Cardiac muscle cell (in vitro differentiated cells and primary cell): ENCODE measurements at regions not wholly inside any gene's neighbourhood (a gene's known extent, or its start where the extent isn't known, plus 50 kb on each side); places are given as distances from the start of the nearest gene placed in this dataset.
"Not testable (repeated sequence)": the region's sequence is repeated elsewhere in the genome, so short reads cannot be mapped to it uniquely, and the experiment has no call there.

Source experiments
- DNase-seq, 2 donors: peaks; one replicate each; pipeline versions ENCODE4 v3.0.0 to v3.0.0-alpha.2; 2010 to 2017; ENCODE audit warnings: low read depth in 1 of 2, low spot score in 1 of 2
- H3K27ac ChIP-seq: fragments of 200-600 bp; sonication (generic); 2 replicates; pipeline ENCODE4 v1.5.1; 2016
- H3K27me3 ChIP-seq: fragments of 200-600 bp; sonication (generic); 2 replicates; pipeline ENCODE4 v1.6.0; 2016; ENCODE audit warnings: control low read depth
- H3K36me3 ChIP-seq: fragments of 200-600 bp; sonication (generic); 2 replicates; pipeline ENCODE4 v1.5.1; 2016; ENCODE audit warnings: control low read depth
- H3K4me1 ChIP-seq: fragments of 200-600 bp; sonication (generic); 2 replicates; pipeline ENCODE4 v1.8.1; 2017; ENCODE audit warnings: low read depth, mild to moderate bottlenecking, mixed run types
- H3K4me3 ChIP-seq: fragments of 200-600 bp; sonication (generic); 2 replicates; pipeline ENCODE4 v1.5.1; 2016; ENCODE audit warnings: mild to moderate bottlenecking
- H3K9me3 ChIP-seq: fragments of 200-600 bp; sonication (generic); 2 replicates; pipeline ENCODE4 v1.5.1; 2017; ENCODE audit warnings: low read depth, mild to moderate bottlenecking, control low read depth
- TF ChIP-seq, protein P1 (sequence below): IDR thresholded peaks from 2 replicates; pipeline ENCODE4 v1.5.1; 2012; ENCODE audit warnings: low read depth, mild to moderate bottlenecking, low read length

DNA sequence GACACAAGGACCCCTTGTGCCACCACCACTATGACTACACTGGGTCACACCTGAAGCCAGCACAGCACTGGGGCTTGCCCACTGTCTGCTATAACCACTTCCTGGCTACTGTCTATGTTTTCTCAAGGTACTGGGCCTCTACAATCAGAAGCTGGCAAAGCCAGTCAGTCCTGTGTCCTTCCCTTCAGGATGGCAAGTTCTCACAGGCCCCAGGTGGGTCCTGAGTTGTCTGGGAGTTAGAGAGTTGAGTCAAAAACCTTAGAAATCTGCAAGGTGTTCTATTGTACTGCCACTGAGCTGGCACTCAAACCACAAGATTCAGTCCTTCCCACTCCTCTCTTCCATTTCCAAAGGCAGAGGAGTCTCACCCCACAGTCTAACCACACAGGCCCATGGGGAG is 705.5 kb downstream of the IPMK start:
- H3K27me3 ChIP-seq: no peaks in the 10 kb centered on the region
- TF ChIP-seq, protein P1, sequence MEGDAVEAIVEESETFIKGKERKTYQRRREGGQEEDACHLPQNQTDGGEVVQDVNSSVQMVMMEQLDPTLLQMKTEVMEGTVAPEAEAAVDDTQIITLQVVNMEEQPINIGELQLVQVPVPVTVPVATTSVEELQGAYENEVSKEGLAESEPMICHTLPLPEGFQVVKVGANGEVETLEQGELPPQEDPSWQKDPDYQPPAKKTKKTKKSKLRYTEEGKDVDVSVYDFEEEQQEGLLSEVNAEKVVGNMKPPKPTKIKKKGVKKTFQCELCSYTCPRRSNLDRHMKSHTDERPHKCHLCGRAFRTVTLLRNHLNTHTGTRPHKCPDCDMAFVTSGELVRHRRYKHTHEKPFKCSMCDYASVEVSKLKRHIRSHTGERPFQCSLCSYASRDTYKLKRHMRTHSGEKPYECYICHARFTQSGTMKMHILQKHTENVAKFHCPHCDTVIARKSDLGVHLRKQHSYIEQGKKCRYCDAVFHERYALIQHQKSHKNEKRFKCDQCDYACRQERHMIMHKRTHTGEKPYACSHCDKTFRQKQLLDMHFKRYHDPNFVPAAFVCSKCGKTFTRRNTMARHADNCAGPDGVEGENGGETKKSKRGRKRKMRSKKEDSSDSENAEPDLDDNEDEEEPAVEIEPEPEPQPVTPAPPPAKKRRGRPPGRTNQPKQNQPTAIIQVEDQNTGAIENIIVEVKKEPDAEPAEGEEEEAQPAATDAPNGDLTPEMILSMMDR: no peak
- H3K9me3 ChIP-seq: no peaks in the 10 kb centered on the region
- no peak for DNase-seq
- no peak overlapping the region for H3K4me3 ChIP-seq
- no peak overlapping the region for H3K27ac ChIP-seq
- no peaks in the 10 kb centered on the region for H3K36me3 ChIP-seq
- no peaks in the 10 kb centered on the region for H3K4me1 ChIP-seq

DNA sequence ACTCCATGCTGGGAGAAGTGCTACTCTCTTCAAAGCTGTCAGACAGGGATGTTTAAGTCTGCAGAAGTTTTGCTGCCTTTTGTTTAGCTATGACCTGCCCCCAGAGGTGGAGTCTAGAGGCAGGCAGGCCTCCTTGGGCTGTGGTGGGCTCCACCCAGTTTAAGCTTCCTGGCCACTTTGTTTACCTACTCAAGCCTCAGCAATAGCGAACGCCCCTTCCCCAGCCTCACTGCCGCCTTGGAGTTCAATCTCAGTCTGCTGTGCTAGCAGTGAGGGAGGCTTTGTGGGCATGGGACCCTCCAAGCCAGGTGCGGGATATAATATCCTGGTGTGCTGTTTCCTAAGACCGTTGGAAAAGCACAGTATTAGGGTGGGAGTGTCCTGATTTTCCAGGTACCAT is 715.9 kb downstream of the IPMK start:
- not testable (repeated sequence) for H3K4me1 ChIP-seq

DNA sequence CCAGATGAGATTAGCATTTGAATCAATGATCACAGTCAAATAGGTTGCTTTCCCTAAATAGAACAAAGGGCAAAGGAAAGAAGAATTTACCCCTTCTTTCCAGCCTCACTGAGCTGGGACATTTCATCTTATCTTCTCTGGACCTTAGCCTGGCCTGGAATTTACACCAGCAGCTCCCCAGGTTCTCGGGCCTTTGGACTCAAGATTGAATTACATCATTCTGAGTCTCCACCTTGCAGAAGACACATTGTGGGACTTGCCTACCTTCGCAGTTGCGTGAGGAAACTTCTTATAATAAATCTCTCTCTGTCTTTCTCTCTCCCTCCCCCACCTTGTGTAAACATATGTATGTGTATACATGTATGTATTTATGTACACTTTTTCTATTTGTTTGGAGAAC is 732.4 kb downstream of the IPMK start:
- DNase-seq: no peak
- Histone ChIP-seq H3K9me3 (no peaks in the 10 kb centered on the region), H3K36me3 (no peaks in the 10 kb centered on the region), H3K27ac (no peak overlapping the region), H3K4me3 (no peak overlapping the region), H3K4me1 (no peaks in the 10 kb centered on the region), H3K27me3 (no peaks in the 10 kb centered on the region)
- TF ChIP-seq, protein P1: no peak

More for the DNA sequence above, 715.9 kb downstream of the IPMK start:
- DNase-seq, H3K36me3 ChIP-seq, H3K27me3 ChIP-seq, H3K27ac ChIP-seq, H3K4me3 ChIP-seq, H3K9me3 ChIP-seq: not testable (repeated sequence)

DNA sequence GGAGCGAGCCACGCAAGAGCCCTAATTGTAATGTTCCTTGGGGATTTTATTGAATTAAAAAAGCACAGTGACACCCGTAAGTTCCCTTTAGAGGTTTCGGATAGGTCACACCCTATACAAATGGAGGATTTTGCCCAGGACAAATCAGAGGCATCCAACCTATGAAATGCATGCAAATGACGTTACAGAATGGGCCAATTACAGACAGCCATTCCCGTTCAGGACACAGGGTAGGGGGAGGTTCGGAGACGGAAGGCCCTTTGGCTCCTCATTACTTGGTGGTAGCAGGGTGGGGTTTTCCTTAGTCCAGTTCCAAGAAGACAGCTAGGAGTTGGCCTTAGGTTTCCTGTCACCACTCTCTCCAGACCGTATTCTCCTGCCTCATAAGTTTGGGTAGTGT is 754.1 kb downstream of the IPMK start:
- Histone ChIP-seq H3K4me1 (no peaks in the 10 kb centered on the region), H3K36me3 (no peaks in the 10 kb centered on the region), H3K4me3 (no peak overlapping the region), H3K9me3 (no peaks in the 10 kb centered on the region), H3K27ac (no peak overlapping the region), H3K27me3 (no peaks in the 10 kb centered on the region)
- DNase-seq: no peak
- TF ChIP-seq, protein P1: no peak

DNA sequence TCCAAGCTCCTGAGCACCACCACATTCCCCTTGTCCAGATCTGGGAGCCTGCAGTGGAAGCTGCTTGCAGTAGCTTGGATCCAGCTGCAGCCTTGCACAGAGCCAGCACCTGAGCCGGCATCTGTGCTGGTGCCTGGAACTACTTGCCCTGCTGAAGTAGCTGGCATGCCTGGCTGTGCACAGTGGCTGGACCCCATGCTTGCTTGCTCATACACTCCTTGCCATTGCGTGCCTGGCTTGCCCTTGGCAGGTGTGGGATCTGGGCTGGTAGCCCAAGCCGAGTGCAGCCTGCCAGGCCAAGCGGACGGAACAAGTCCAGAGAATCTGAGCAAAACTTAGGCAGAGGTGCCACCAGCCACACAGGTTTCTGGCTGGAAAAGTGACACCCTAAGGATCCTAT is 759.9 kb downstream of the IPMK start:
- no peaks in the 10 kb centered on the region for H3K27me3 ChIP-seq
- no peak overlapping the region for H3K4me3 ChIP-seq
- TF ChIP-seq, protein P1: no peak
- H3K27ac ChIP-seq: no peak overlapping the region
- DNase-seq: no peak
- H3K9me3 ChIP-seq: no peaks in the 10 kb centered on the region
- no peaks in the 10 kb centered on the region for H3K36me3 ChIP-seq
- H3K4me1 ChIP-seq: no peaks in the 10 kb centered on the region

DNA sequence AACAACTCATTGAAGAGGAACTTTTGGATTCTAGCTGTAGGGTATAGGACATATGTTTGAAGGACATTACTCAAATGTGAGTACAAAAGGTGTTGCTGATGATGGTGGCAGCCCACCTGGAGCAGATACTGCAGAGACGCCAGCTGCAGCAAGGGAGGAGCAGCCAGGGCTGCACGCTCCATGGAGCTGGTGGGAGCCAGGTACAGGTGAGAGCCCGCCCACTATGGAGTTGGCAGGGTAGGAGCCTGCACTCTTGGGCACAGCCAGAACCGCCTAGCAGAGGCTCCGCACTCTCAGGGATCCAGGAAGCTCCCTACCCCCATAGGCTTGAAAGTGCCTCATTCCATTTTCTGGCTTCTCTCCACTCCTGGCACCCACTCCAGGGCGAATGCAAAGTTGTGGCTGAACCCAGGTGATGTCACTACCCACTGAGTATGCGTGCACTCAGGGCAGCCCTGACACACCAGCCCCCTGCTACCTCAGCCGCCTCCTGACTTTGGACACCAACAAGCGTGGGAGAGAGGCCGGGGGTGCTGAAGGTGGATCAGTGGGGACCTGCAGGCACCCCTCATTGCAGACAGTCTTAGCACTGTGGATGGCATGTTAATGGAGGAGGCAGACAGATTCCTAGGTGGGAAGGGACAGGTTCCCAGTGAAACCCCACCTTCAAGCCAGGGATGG is 761.1 kb downstream of the IPMK start:
- no peaks in the 10 kb centered on the region for H3K36me3 ChIP-seq
- TF ChIP-seq, protein P1: no peak
- H3K27me3 ChIP-seq: no peaks in the 10 kb centered on the region
- H3K4me3 ChIP-seq: no peak overlapping the region
- H3K27ac ChIP-seq: no peak overlapping the region
- H3K4me1 ChIP-seq: no peaks in the 10 kb centered on the region
- no peak for DNase-seq
- H3K9me3 ChIP-seq: no peaks in the 10 kb centered on the region
